ENCODE measurements at regions not wholly inside any gene's neighbourhood (a gene's known extent, or its start where the extent isn't known, plus 50 kb on each side); places are given as distances from the start of the nearest gene placed in this dataset.

DNA sequence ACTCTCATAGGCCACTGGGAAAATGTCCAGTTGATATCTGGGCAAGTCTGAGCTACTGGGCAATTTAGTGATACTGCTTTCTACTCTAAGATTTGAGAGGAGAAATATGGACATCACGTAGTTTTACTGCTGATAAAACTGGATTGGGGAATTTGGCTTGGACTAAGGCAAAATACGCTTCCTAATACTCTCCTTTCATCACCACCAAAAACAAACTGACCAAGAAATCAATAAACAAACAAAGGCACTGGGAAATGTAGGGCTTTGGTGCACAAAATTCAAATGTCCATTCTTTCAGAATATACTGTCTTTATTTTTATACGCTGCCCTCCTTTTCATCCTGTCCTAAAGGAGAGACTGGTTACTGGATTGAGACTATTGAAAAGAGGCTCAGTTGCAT lies 145.1 kb upstream of the SP8 start:
- DNase-seq (no peak), ATAC-seq (no peak)
- H3K4me3 ChIP-seq (ENCODE audit: low read length) = no peak overlapping the region
- H3K27ac ChIP-seq (ENCODE audit: low read length) = no peak overlapping the region
- H3F3A ChIP-seq (ENCODE audit: low read length, unreplicated experiment) = no peaks in the 10 kb centered on the region
- H3K9me3 ChIP-seq (ENCODE audit: low read length) = no peaks in the 10 kb centered on the region
- ChIA-PET CTCF (no interaction called here), POLR2A (ENCODE audit: unreplicated experiment) (no interaction called here)
- no peak overlapping the region for H2AFZ ChIP-seq (ENCODE audit: low read length)
- H3K36me3 ChIP-seq (ENCODE audit: low read depth, low read length) = no peaks in the 10 kb centered on the region
- BruUV-seq (replicated peaks) = no TSS peak
- no peaks in the 10 kb centered on the region for H3K79me2 ChIP-seq (ENCODE audit: low read length)
- intact Hi-C loops (cut with micrococcal nuclease) = no loop called here
- no peak for TF ChIP-seq EZH2phosphoT487 (IDR thresholded peaks at IDR 0.05; ENCODE audit: borderline replicate concordance, low read length)
- no peak for TF ChIP-seq EZH2 (IDR thresholded peaks at IDR 0.05; ENCODE audit: low read length, unreplicated experiment)
- TF ChIP-seq, protein P1, sequence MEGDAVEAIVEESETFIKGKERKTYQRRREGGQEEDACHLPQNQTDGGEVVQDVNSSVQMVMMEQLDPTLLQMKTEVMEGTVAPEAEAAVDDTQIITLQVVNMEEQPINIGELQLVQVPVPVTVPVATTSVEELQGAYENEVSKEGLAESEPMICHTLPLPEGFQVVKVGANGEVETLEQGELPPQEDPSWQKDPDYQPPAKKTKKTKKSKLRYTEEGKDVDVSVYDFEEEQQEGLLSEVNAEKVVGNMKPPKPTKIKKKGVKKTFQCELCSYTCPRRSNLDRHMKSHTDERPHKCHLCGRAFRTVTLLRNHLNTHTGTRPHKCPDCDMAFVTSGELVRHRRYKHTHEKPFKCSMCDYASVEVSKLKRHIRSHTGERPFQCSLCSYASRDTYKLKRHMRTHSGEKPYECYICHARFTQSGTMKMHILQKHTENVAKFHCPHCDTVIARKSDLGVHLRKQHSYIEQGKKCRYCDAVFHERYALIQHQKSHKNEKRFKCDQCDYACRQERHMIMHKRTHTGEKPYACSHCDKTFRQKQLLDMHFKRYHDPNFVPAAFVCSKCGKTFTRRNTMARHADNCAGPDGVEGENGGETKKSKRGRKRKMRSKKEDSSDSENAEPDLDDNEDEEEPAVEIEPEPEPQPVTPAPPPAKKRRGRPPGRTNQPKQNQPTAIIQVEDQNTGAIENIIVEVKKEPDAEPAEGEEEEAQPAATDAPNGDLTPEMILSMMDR (conservative IDR thresholded peaks at IDR 0.05; ENCODE audit: low read depth, low read length) = no peak
- H3K9me2 ChIP-seq (replicated peaks; ENCODE audit: low read length) = no peaks in the 10 kb centered on the region
- H4K20me1 ChIP-seq (ENCODE audit: low read length) = no peaks in the 10 kb centered on the region
- peaks cover 67% of the 10 kb centered on the region for H3K27me3 ChIP-seq (ENCODE audit: low read length)
- H3K4me1 ChIP-seq (ENCODE audit: insufficient read depth, low read length) = no peaks in the 10 kb centered on the region
- H3K4me2 ChIP-seq (ENCODE audit: low read length) = no peak overlapping the region
- no peak overlapping the region for H3K9ac ChIP-seq (ENCODE audit: low read length)

DNA sequence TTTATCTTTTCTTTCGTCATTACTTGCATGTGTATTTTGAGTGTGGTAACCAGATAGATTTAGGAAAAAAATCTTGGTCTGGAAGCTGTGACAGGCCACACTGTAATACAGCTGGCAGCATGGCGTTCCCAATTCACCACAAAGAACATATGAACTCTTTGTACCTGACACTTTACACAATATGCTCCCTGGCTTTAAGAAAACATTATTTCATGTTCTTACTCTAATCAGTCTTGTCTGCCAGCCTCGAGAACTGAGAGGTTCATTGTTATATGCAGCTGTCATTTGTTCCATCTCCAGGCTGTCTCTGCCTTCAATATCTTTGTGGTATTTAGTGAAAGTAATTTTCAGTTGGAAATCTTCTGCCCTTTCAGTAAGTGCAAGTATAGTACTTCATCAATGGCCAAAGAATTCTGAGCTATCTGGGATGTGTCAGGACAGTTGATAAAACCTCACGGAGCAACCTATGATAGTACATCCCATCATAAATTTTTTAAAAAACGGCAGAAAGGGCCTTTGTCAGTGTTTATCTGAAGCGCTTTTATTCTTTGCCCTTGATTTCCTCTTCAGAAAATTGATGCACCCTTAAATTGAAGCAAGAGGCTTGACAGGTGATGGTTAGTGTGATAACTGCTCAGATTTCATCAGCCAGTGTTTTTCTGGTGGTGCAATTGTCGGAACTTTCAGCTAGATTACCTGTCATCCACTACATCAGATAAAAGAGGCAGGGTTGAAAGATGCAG lies 146.3 kb upstream of the SP8 start:
- Histone ChIP-seq H2AFZ (ENCODE audit: low read length) (no peak overlapping the region), H3K9me2 (replicated peaks; ENCODE audit: low read length) (no peaks in the 10 kb centered on the region), H4K20me1 (ENCODE audit: low read length) (no peaks in the 10 kb centered on the region), H3K4me2 (ENCODE audit: low read length) (no peak overlapping the region), H3K9ac (ENCODE audit: low read length) (no peak overlapping the region), H3K27ac (ENCODE audit: low read length) (no peak overlapping the region), H3K9me3 (ENCODE audit: low read length) (no peaks in the 10 kb centered on the region), H3K79me2 (ENCODE audit: low read length) (no peaks in the 10 kb centered on the region), H3K4me3 (ENCODE audit: low read length) (no peak overlapping the region), H3K36me3 (ENCODE audit: low read depth, low read length) (no peaks in the 10 kb centered on the region), H3K4me1 (ENCODE audit: insufficient read depth, low read length) (no peaks in the 10 kb centered on the region), H3F3A (ENCODE audit: low read length, unreplicated experiment) (no peaks in the 10 kb centered on the region), H3K27me3 (ENCODE audit: low read length) (peaks cover 79% of the 10 kb centered on the region)
- ChIA-PET POLR2A (ENCODE audit: unreplicated experiment) (no interaction called here), CTCF (no interaction called here)
- ATAC-seq (no peak), DNase-seq (no peak)
- TF ChIP-seq EZH2phosphoT487 (IDR thresholded peaks at IDR 0.05; ENCODE audit: borderline replicate concordance, low read length) (no peak), EZH2 (IDR thresholded peaks at IDR 0.05; ENCODE audit: low read length, unreplicated experiment) (no peak)
- TF ChIP-seq, protein P1 (conservative IDR thresholded peaks at IDR 0.05; ENCODE audit: low read depth, low read length) = no peak
- BruUV-seq (replicated peaks) = no TSS peak
- intact Hi-C loops (cut with micrococcal nuclease) = no loop called here

DNA sequence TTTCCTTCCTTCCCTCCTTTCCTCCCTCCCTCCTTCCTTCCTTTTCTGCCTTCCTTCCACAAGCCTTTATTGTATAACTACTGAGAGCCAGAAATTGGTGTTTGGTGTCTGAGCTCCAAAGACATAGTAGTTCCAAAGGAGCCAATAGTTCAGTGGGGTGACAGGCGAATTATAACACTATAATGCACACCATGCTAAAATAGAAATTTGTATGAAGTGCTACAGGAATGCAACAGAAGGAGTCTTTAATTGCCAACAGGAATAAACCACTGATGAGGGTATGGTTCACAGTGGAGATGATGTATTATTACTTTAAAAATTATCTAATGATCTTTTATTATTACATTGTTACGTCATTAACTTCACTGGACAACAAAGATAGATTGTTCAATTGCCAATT lies 158.8 kb upstream of the SP8 start:
- H3K9me2 ChIP-seq (replicated peaks; ENCODE audit: low read length) = no peaks in the 10 kb centered on the region
- no peak for TF ChIP-seq EZH2phosphoT487 (IDR thresholded peaks at IDR 0.05; ENCODE audit: borderline replicate concordance, low read length)
- TF ChIP-seq, protein P1 (conservative IDR thresholded peaks at IDR 0.05; ENCODE audit: low read depth, low read length) = no peak
- TF ChIP-seq EZH2 (IDR thresholded peaks at IDR 0.05; ENCODE audit: low read length, unreplicated experiment) = no peak
- H3K27me3 ChIP-seq (ENCODE audit: low read length) = peaks cover 30% of the 10 kb centered on the region
- no peaks in the 10 kb centered on the region for H3K9me3 ChIP-seq (ENCODE audit: low read length)
- no peak overlapping the region for H3K27ac ChIP-seq (ENCODE audit: low read length)
- H3K9ac ChIP-seq (ENCODE audit: low read length) = no peak overlapping the region
- DNase-seq (no peak), ATAC-seq (no peak)
- H3K4me2 ChIP-seq (ENCODE audit: low read length) = no peak overlapping the region
- no peak overlapping the region for H3K4me3 ChIP-seq (ENCODE audit: low read length)
- POLR2A ChIA-PET (ENCODE audit: unreplicated experiment) = no interaction called here
- intact Hi-C loops (cut with micrococcal nuclease) = no loop called here
- no peak overlapping the region for H2AFZ ChIP-seq (ENCODE audit: low read length)
- no TSS peak for BruUV-seq (replicated peaks)
- H3K36me3 ChIP-seq (ENCODE audit: low read depth, low read length) = no peaks in the 10 kb centered on the region
- H3F3A ChIP-seq (ENCODE audit: low read length, unreplicated experiment) = no peaks in the 10 kb centered on the region
- no peaks in the 10 kb centered on the region for H3K4me1 ChIP-seq (ENCODE audit: insufficient read depth, low read length)
- H3K79me2 ChIP-seq (ENCODE audit: low read length) = no peaks in the 10 kb centered on the region
- CTCF ChIA-PET = no interaction called here
- no peaks in the 10 kb centered on the region for H4K20me1 ChIP-seq (ENCODE audit: low read length)
